WERI-Rb-1 (cell line): ENCODE measurements at regions not wholly inside any gene's neighbourhood (a gene's known extent, or its start where the extent isn't known, plus 50 kb on each side); places are given as distances from the start of the nearest gene placed in this dataset.

Experiments
- DNase-seq: peaks from one replicate; pipeline ENCODE4 v3.0.0-alpha.2; 2020
- H3K27ac ChIP-seq: fragments of 250-450 bp; sonication (Bioruptor Pico); 2 replicates; pipeline ENCODE4 v1.5.1; 2020; ENCODE audit warnings: mild to moderate bottlenecking, moderate library complexity
- H3K27me3 ChIP-seq: fragments of 250-450 bp; sonication (Bioruptor Pico); 2 replicates; pipeline ENCODE4 v1.5.1; 2021; ENCODE audit warnings: mild to moderate bottlenecking, low read depth, moderate library complexity; ENCODE audit not compliant: insufficient read depth, severe bottlenecking
- H3K36me3 ChIP-seq: fragments of 250-450 bp; sonication (Bioruptor Pico); 2 replicates; pipeline ENCODE4 v1.5.1; 2020; ENCODE audit warnings: mild to moderate bottlenecking, moderate library complexity
- H3K4me3 ChIP-seq: 2 replicates; pipeline ENCODE4 v1.5.1; 2011; ENCODE audit warnings: low read depth, mild to moderate bottlenecking, control low read depth, low read length
- H3K9me3 ChIP-seq: fragments of 250-450 bp; sonication (Bioruptor Pico); 2 replicates; pipeline ENCODE4 v1.5.1; 2021; ENCODE audit warnings: mild to moderate bottlenecking, moderate library complexity; ENCODE audit not compliant: severe bottlenecking
- TF ChIP-seq, protein P1 (sequence below): IDR thresholded peaks from 2 replicates; pipeline ENCODE4 v1.5.1; 2011; ENCODE audit warnings: low read depth, mild to moderate bottlenecking, control low read depth, inconsistent platforms, low read length

GRCh38 chr2:123771928-123772632, 253.0 kb upstream of the CNTNAP5 start:
- no peak for DNase-seq
- H3K27me3 ChIP-seq: no peaks in the 10 kb centered on the region
- H3K9me3 ChIP-seq: no peaks in the 10 kb centered on the region
- no peaks in the 10 kb centered on the region for H3K36me3 ChIP-seq
- H3K27ac ChIP-seq: no peak overlapping the region
- no peak overlapping the region for H3K4me3 ChIP-seq
- TF ChIP-seq, protein P1, sequence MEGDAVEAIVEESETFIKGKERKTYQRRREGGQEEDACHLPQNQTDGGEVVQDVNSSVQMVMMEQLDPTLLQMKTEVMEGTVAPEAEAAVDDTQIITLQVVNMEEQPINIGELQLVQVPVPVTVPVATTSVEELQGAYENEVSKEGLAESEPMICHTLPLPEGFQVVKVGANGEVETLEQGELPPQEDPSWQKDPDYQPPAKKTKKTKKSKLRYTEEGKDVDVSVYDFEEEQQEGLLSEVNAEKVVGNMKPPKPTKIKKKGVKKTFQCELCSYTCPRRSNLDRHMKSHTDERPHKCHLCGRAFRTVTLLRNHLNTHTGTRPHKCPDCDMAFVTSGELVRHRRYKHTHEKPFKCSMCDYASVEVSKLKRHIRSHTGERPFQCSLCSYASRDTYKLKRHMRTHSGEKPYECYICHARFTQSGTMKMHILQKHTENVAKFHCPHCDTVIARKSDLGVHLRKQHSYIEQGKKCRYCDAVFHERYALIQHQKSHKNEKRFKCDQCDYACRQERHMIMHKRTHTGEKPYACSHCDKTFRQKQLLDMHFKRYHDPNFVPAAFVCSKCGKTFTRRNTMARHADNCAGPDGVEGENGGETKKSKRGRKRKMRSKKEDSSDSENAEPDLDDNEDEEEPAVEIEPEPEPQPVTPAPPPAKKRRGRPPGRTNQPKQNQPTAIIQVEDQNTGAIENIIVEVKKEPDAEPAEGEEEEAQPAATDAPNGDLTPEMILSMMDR: no peak

- Histone ChIP-seq H3K27me3 (no peaks in the 10 kb centered on the region), H3K36me3 (no peaks in the 10 kb centered on the region), H3K9me3 (no peaks in the 10 kb centered on the region), H3K4me3 (no peak overlapping the region), H3K27ac (no peak overlapping the region)
- DNase-seq: no peak
- TF ChIP-seq, protein P1: no peak
Observed at GRCh38 chr2:123777116-123777515, 248.0 kb upstream of the CNTNAP5 start.

DNA sequence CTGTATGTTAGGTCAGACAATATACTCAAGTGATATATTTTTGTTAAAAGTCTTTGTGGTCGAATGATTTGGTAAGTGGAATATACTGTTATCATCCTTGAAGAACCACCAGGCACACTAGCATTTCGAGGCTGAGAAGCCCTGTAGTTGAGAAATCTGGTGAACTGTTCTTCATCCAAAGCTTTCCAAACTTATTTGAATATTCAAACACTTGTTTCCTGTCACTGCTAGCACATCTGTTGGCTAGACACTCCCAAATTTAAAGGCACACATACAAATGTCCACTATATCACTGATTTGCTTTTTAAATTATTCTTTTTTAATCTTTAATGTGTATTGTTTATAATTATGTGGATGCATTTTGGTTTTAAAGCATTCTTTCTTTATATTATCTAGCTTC, 241.9 kb upstream of the CNTNAP5 start:
- DNase-seq: no peak
- no peaks in the 10 kb centered on the region for H3K36me3 ChIP-seq
- TF ChIP-seq, protein P1: no peak

GRCh38 chr2:123785332-123785731, 239.8 kb upstream of the CNTNAP5 start:
- Histone ChIP-seq H3K36me3 (no peaks in the 10 kb centered on the region), H3K9me3 (no peaks in the 10 kb centered on the region), H3K27ac (no peak overlapping the region), H3K27me3 (peaks cover 3% of the 10 kb centered on the region), H3K4me3 (no peak overlapping the region)
- no peak for DNase-seq
- TF ChIP-seq, protein P1: no peak

More for the DNA sequence above, 241.9 kb upstream of the CNTNAP5 start:
- Histone ChIP-seq H3K4me3 (no peak overlapping the region), H3K27ac (no peak overlapping the region), H3K27me3 (no peaks in the 10 kb centered on the region), H3K9me3 (no peaks in the 10 kb centered on the region)

GRCh38 chr2:123791207-123791606, 233.9 kb upstream of the CNTNAP5 start:
- H3K4me3 ChIP-seq: no peak overlapping the region

More at GRCh38 chr2:123791207-123791606, 233.9 kb upstream of the CNTNAP5 start:
- H3K9me3 ChIP-seq: no peaks in the 10 kb centered on the region
- no peak overlapping the region for H3K27ac ChIP-seq
- peaks cover 3% of the 10 kb centered on the region for H3K27me3 ChIP-seq
- DNase-seq: no peak
- TF ChIP-seq, protein P1: no peak
- no peaks in the 10 kb centered on the region for H3K36me3 ChIP-seq
